Trophoblast cell (in vitro differentiated cells and primary cell): ENCODE measurements at regions not wholly inside any gene's neighbourhood (a gene's known extent, or its start where the extent isn't known, plus 50 kb on each side); places are given as distances from the start of the nearest gene placed in this dataset.

ENCODE experiments used
- DNase-seq, 2 donors: peaks; one replicate each; pipeline ENCODE4 v3.0.0-alpha.2; 2016
- H2AFZ ChIP-seq: 2 replicates; pipeline ENCODE4 v1.6.1; 2013; ENCODE audit warnings: low read length, moderate library complexity, mild to moderate bottlenecking; ENCODE audit not compliant: insufficient read depth, poor library complexity
- H2AK5ac ChIP-seq: 2 replicates; pipeline ENCODE4 v1.6.1; 2013; ENCODE audit warnings: mild to moderate bottlenecking, low read length
- H2BK120ac ChIP-seq: 2 replicates; pipeline ENCODE4 v1.6.1; 2013; ENCODE audit warnings: low read length, mild to moderate bottlenecking, moderate library complexity; ENCODE audit not compliant: insufficient read depth, poor library complexity
- H2BK12ac ChIP-seq: 2 replicates; pipeline ENCODE4 v1.6.1; 2013; ENCODE audit warnings: mild to moderate bottlenecking, low read length, moderate library complexity
- H2BK5ac ChIP-seq: 2 replicates; pipeline ENCODE4 v1.6.1; 2013; ENCODE audit warnings: low read length, low read depth, moderate library complexity, mild to moderate bottlenecking; ENCODE audit not compliant: poor library complexity
- H3K14ac ChIP-seq: 2 replicates; pipeline ENCODE4 v1.6.1; 2013; ENCODE audit warnings: mild to moderate bottlenecking, low read length
- H3K18ac ChIP-seq: 2 replicates; pipeline ENCODE4 v1.6.1; 2013; ENCODE audit warnings: mild to moderate bottlenecking, low read length
- H3K23ac ChIP-seq: 2 replicates; pipeline ENCODE4 v1.6.1; 2013; ENCODE audit warnings: low read length
- H3K27ac ChIP-seq: 2 replicates; pipeline ENCODE4 v1.5.1; 2013; ENCODE audit warnings: low read depth, mild to moderate bottlenecking, inconsistent platforms, low read length, moderate library complexity
- H3K27me3 ChIP-seq: 2 replicates; pipeline ENCODE4 v1.6.1; 2013; ENCODE audit warnings: inconsistent platforms, mild to moderate bottlenecking, low read length, moderate library complexity; ENCODE audit not compliant: insufficient read depth
- H3K36me3 ChIP-seq, 2 experiments: 1 replicate in 1 of 2; 2 replicates in 1 of 2; pipeline ENCODE4 v1.6.1; 2013; ENCODE audit warnings: low read length in 2 of 2, mild to moderate bottlenecking in 2 of 2, moderate library complexity in 1 of 2; ENCODE audit not compliant: insufficient read depth in 2 of 2, control insufficient read depth in 1 of 2
- H3K4ac ChIP-seq: 2 replicates; pipeline ENCODE4 v1.6.1; 2013; ENCODE audit warnings: low read depth, mild to moderate bottlenecking, low read length, moderate library complexity
- H3K4me1 ChIP-seq, 2 experiments: 1 replicate in 1 of 2; 2 replicates in 1 of 2; pipeline ENCODE4 v1.6.1; 2013; ENCODE audit warnings: low read length in 2 of 2, mild to moderate bottlenecking in 2 of 2, moderate library complexity in 1 of 2; ENCODE audit not compliant: insufficient read depth in 2 of 2, control insufficient read depth in 1 of 2
- H3K4me2 ChIP-seq: 2 replicates; pipeline ENCODE4 v1.6.1; 2013; ENCODE audit warnings: inconsistent platforms, mild to moderate bottlenecking, low read length, moderate library complexity
- H3K4me3 ChIP-seq: 2 replicates; pipeline ENCODE4 v1.5.1; 2013; ENCODE audit warnings: mild to moderate bottlenecking, low read depth, low read length, inconsistent platforms
- H3K79me1 ChIP-seq: one replicate; pipeline ENCODE4 v1.6.1; 2013; ENCODE audit warnings: low read length
- H3K79me2 ChIP-seq: 2 replicates; pipeline ENCODE4 v1.6.1; 2013; ENCODE audit warnings: low read length, mild to moderate bottlenecking; ENCODE audit not compliant: control insufficient read depth, insufficient read depth, poor library complexity
- H3K9ac ChIP-seq: 2 replicates; pipeline ENCODE4 v1.6.1; 2013; ENCODE audit warnings: mild to moderate bottlenecking, low read length
- H3K9me3 ChIP-seq: 2 replicates; pipeline ENCODE4 v1.6.1; 2013; ENCODE audit warnings: low read depth, mild to moderate bottlenecking, control low read depth, inconsistent platforms, low read length; ENCODE audit not compliant: insufficient read depth
- H4K12ac ChIP-seq: 2 replicates; pipeline ENCODE4 v1.6.1; 2013; ENCODE audit warnings: low read depth, mild to moderate bottlenecking, low read length, moderate library complexity
- H4K8ac ChIP-seq: 2 replicates; pipeline ENCODE4 v1.6.1; 2013; ENCODE audit warnings: low read depth, mild to moderate bottlenecking, low read length, moderate library complexity
- H4K91ac ChIP-seq: one replicate; pipeline ENCODE4 v1.6.1; 2013; ENCODE audit warnings: low read depth, mild to moderate bottlenecking, low read length, moderate library complexity
- WGBS: extraction: QIAGEN DNeasy Blood & Tissue Kit; methylation state at CpG from one replicate; pipeline ENCODE4 v1.1.7; 2013; ENCODE audit warnings: missing lambda C conversion rate; ENCODE audit not compliant: insufficient read length, insufficient coverage; ENCODE audit errors: extremely low coverage; 5-methylcytosine and 5-hydroxymethylcytosine counted together

DNA sequence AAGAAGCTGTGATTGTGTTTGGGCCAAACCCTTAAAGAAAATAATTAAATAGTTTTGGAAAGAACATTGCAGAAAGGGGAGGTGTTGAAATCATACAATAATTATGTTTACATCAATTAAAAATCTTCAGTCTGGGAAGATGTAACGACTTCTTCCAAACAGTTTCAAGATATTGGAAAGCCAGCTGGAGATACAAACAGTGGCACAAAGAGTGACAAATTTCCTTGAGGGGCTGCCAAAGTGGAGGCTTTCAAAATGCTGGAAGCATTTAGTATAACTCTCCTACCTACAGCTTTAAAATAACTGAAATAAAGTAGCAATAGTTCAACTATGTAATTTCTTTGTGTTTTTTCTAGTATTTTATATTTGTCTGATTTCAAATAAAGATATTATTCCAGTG, 405.0 kb downstream of the DNAJB9 start:
- H2BK12ac ChIP-seq: no peak overlapping the region
- H2AFZ ChIP-seq: no peak overlapping the region
- no peaks in the 10 kb centered on the region for H3K4me1 ChIP-seq
- no peak overlapping the region for H2BK120ac ChIP-seq
- no peak overlapping the region for H4K8ac ChIP-seq
- no peak overlapping the region for H3K14ac ChIP-seq
- no peak overlapping the region for H3K4me3 ChIP-seq
- no peak overlapping the region for H3K18ac ChIP-seq
- H3K9ac ChIP-seq: no peak overlapping the region
- H4K12ac ChIP-seq: no peak overlapping the region
- H3K27me3 ChIP-seq: no peaks in the 10 kb centered on the region
- H3K79me1 ChIP-seq: no peaks in the 10 kb centered on the region
- no peak overlapping the region for H2AK5ac ChIP-seq
- no peak overlapping the region for H4K91ac ChIP-seq
- H2BK5ac ChIP-seq: no peak overlapping the region
- H3K4me2 ChIP-seq: no peak overlapping the region
- H3K27ac ChIP-seq: no peak overlapping the region
- no peaks in the 10 kb centered on the region for H3K9me3 ChIP-seq
- H3K4ac ChIP-seq: no peak overlapping the region
- H3K36me3 ChIP-seq: no peaks in the 10 kb centered on the region
- no peak for DNase-seq
- no peak overlapping the region for H3K23ac ChIP-seq
- no peaks in the 10 kb centered on the region for H3K79me2 ChIP-seq
- WGBS: no CpG with 5 or more reads among the region's 1 CpG

DNA sequence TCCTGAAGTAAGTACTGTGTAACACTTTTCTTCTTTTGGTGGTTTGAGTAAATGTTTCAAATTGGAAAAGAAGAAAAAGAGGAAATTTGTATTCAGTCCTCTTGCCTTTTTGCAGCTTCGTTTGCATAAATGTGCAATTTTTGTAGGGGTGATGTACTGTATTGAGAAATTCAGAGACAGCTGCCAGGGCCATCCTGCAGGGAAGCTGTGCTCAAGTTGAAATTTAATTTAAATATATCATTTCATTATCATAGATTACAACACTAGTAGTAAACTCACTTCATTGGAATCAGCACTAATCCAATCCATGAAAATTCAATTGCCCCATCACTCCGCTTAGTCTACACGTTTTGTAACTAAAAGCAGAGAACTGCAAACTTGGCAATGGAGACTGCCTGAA, 415.4 kb downstream of the DNAJB9 start:
- Histone ChIP-seq H3K23ac (no peak overlapping the region), H4K8ac (no peak overlapping the region), H2AK5ac (no peak overlapping the region), H3K4me3 (no peak overlapping the region), H3K79me2 (no peaks in the 10 kb centered on the region), H2AFZ (no peak overlapping the region), H2BK120ac (no peak overlapping the region), H3K36me3 (no peaks in the 10 kb centered on the region), H3K14ac (no peak overlapping the region), H3K79me1 (no peaks in the 10 kb centered on the region), H2BK5ac (no peak overlapping the region), H4K91ac (no peak overlapping the region), H3K4me1 (no peaks in the 10 kb centered on the region), H3K18ac (no peak overlapping the region), H3K27ac (no peak overlapping the region), H4K12ac (no peak overlapping the region), H3K9me3 (no peaks in the 10 kb centered on the region), H3K4ac (no peak overlapping the region), H3K27me3 (no peaks in the 10 kb centered on the region), H3K4me2 (no peak overlapping the region), H3K9ac (no peak overlapping the region), H2BK12ac (no peak overlapping the region)
- WGBS: no CpG with 5 or more reads among the region's 3 CpGs
- no peak for DNase-seq

DNA sequence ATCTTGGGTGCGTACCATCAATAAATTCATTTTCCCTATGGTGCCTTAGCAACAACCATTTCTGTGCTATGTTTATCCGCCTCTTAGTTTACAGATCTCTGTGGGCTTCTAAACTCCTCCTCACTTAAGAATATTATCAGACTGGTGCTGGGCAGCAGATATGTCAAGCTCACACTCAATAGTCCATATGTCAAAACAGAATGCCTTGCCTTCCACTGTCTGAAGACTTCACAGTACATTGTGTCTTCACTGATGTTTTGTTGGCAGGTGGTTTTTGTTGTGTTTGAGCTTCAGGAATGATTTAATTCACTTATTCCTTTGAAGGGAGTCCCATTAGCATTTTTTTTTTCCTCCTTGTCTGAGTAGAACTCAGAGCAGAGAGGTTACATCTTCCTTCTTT, 419.6 kb downstream of the DNAJB9 start:
- Histone ChIP-seq H3K23ac (no peak overlapping the region), H2AK5ac (no peak overlapping the region), H3K79me1 (no peaks in the 10 kb centered on the region), H3K14ac (no peak overlapping the region), H2BK5ac (no peak overlapping the region), H3K27ac (no peak overlapping the region), H3K4me2 (no peak overlapping the region), H3K36me3 (no peaks in the 10 kb centered on the region), H3K9me3 (no peaks in the 10 kb centered on the region), H4K12ac (no peak overlapping the region), H3K9ac (no peak overlapping the region), H4K91ac (no peak overlapping the region), H2AFZ (no peak overlapping the region), H3K4me1 (no peaks in the 10 kb centered on the region), H3K27me3 (no peaks in the 10 kb centered on the region), H2BK120ac (no peak overlapping the region), H4K8ac (no peak overlapping the region), H3K18ac (no peak overlapping the region), H2BK12ac (no peak overlapping the region), H3K79me2 (no peaks in the 10 kb centered on the region), H3K4me3 (no peak overlapping the region), H3K4ac (no peak overlapping the region)
- no peak for DNase-seq
- no CpG with 5 or more reads among the region's 2 CpGs for WGBS

DNA sequence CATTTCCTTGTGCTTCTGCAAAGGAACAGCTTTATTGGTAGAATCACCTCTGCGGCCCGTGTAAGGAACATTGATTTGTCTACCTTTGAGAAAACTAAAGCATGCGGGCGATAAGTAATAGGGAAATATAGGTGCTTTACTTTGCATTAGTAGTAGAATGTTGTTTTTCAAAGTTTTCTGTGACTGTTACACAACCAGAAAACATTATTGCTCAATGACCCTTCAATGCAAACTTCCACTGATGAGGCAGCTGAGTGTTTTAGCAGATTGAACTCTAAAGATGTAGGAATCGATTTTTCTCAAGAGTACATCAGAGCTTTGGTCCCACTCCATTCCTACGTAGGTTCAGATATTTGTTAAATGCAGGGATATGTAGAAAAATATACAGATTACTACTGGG, 427.8 kb downstream of the DNAJB9 start:
- peaks cover 2% of the 10 kb centered on the region for H3K79me1 ChIP-seq
- no peaks in the 10 kb centered on the region for H3K9me3 ChIP-seq
- H2BK120ac ChIP-seq: no peak overlapping the region
- no peak overlapping the region for H3K4me3 ChIP-seq
- H3K14ac ChIP-seq: no peak overlapping the region
- DNase-seq: no peak
- H3K36me3 ChIP-seq: no peaks in the 10 kb centered on the region
- no peaks in the 10 kb centered on the region for H3K27me3 ChIP-seq
- no peak overlapping the region for H3K4me2 ChIP-seq
- no CpG with 5 or more reads among the region's 6 CpGs for WGBS
- no peak overlapping the region for H2BK12ac ChIP-seq
- no peak overlapping the region for H3K18ac ChIP-seq
- no peak overlapping the region for H4K91ac ChIP-seq
- H3K79me2 ChIP-seq: no peaks in the 10 kb centered on the region
- H3K23ac ChIP-seq: no peak overlapping the region
- no peaks in the 10 kb centered on the region for H3K4me1 ChIP-seq
- no peak overlapping the region for H2AFZ ChIP-seq
- no peak overlapping the region for H3K27ac ChIP-seq
- no peak overlapping the region for H2BK5ac ChIP-seq
- H3K4ac ChIP-seq: no peak overlapping the region
- H3K9ac ChIP-seq: no peak overlapping the region
- no peak overlapping the region for H2AK5ac ChIP-seq
- H4K12ac ChIP-seq: no peak overlapping the region
- H4K8ac ChIP-seq: no peak overlapping the region
